H1 (cell line): ENCODE measurements at regions not wholly inside any gene's neighbourhood (a gene's known extent, or its start where the extent isn't known, plus 50 kb on each side); places are given as distances from the start of the nearest gene placed in this dataset.

Experiments used
- CTCF ChIA-PET: fragments of 300-600 bp; sonication (Branson Sonifier 250); formaldehyde crosslinking; loops from one replicate; lab custom pipeline; 2021; ENCODE audit not compliant: partially characterized antibody; lab: Charles Lee
- POLR2A ChIA-PET: fragments of 300-600 bp; sonication (Branson Sonifier 250); formaldehyde crosslinking; loops from one replicate; lab custom pipeline; 2021; ENCODE audit warnings: inconsistent platforms; ENCODE audit not compliant: partially characterized antibody; lab: Charles Lee
- DNase-seq, 2 experiments: peaks; one replicate each; pipeline versions ENCODE4 v3.0.0 to v3.0.0-alpha.2; 2010 to 2022; ENCODE audit warnings: low spot score in 2 of 2, low read depth in 1 of 2, mixed read lengths in 1 of 2
- FAIRE-seq: peaks from 2 replicates; lab custom pipeline; 2011; peaks lifted over from hg19 to GRCh38; lab: Jason Lieb, UNC
- H2AFZ ChIP-seq: 2 replicates; pipeline ENCODE4 v1.8.1; 2012; ENCODE audit warnings: low read length, inconsistent platforms
- H2AK5ac ChIP-seq: 2 replicates; pipeline ENCODE4 v1.6.1; 2013; ENCODE audit warnings: low read depth, low read length
- H2BK120ac ChIP-seq: replicated peaks from 2 replicates; pipeline ENCODE3; 2013; ENCODE audit warnings: low read depth, low read length, inconsistent platforms
- H2BK12ac ChIP-seq: 2 replicates; pipeline ENCODE4 v1.6.1; 2013; ENCODE audit warnings: low read depth, low read length
- H2BK15ac ChIP-seq: 2 replicates; pipeline ENCODE4 v1.6.1; 2013; ENCODE audit warnings: low read length
- H2BK20ac ChIP-seq: 2 replicates; pipeline ENCODE4 v1.6.1; 2013; ENCODE audit warnings: low read length
- H2BK5ac ChIP-seq: 2 replicates; pipeline ENCODE4 v1.6.1; 2013; ENCODE audit warnings: low read depth, low read length
- H3K14ac ChIP-seq: 2 replicates; pipeline ENCODE4 v1.6.1; 2013; ENCODE audit warnings: inconsistent platforms; ENCODE audit not compliant: insufficient read length
- H3K18ac ChIP-seq: 2 replicates; pipeline ENCODE4 v1.6.1; 2013; ENCODE audit warnings: low read length; ENCODE audit errors: extremely low read depth
- H3K23ac ChIP-seq: 2 replicates; pipeline ENCODE4 v1.6.1; 2013; ENCODE audit warnings: inconsistent platforms; ENCODE audit not compliant: insufficient read length
- H3K23me2 ChIP-seq: 2 replicates; pipeline ENCODE4 v1.6.1; 2013; ENCODE audit warnings: low read depth, low read length
- H3K27ac ChIP-seq: 2 replicates; pipeline ENCODE4 v1.6.1; 2011; ENCODE audit warnings: low read depth, low read length, inconsistent platforms
- H3K27me3 ChIP-seq, 4 experiments: replicated peaks in 1 of 4; 1 replicate in 1 of 4; 2 replicates in 3 of 4; pipeline versions ENCODE4 v1.6.1 to v1.8.1; 2011 to 2013; ENCODE audit warnings: low read length in 3 of 4, mild to moderate bottlenecking in 3 of 4, inconsistent platforms in 2 of 4, mixed read lengths in 2 of 4, moderate library complexity in 1 of 4; ENCODE audit not compliant: control insufficient read depth in 3 of 4, insufficient read depth in 3 of 4; ENCODE audit errors: extremely low read depth in 1 of 4
- H3K36me3 ChIP-seq, 4 experiments: 2 replicates each; pipeline versions ENCODE4 v1.6.1 to v1.8.1; 2011 to 2013; ENCODE audit warnings: mild to moderate bottlenecking in 4 of 4, low read length in 3 of 4, moderate library complexity in 2 of 4, control low read depth in 1 of 4, inconsistent platforms in 1 of 4; ENCODE audit not compliant: insufficient read depth in 4 of 4, control insufficient read depth in 2 of 4
- H3K4ac ChIP-seq: replicated peaks from 2 replicates; pipeline ENCODE3; 2013; ENCODE audit warnings: low read length, low read depth, mixed read lengths, inconsistent platforms; ENCODE audit not compliant: insufficient read length
- H3K4me1 ChIP-seq, 4 experiments: replicated peaks in 1 of 4; 1 replicate in 1 of 4; 2 replicates in 3 of 4; pipeline versions ENCODE4 v1.6.1 to v1.8.1; 2011 to 2013; ENCODE audit warnings: low read length in 3 of 4, inconsistent platforms in 2 of 4, mixed read lengths in 1 of 4; ENCODE audit not compliant: insufficient read depth in 4 of 4, control insufficient read depth in 3 of 4
- H3K4me2 ChIP-seq, 2 experiments: 2 replicates each; pipeline versions ENCODE4 v1.6.1 to v1.8.1; 2011 to 2013; ENCODE audit warnings: low read depth in 2 of 2, low read length in 2 of 2, control low read depth in 1 of 2, inconsistent platforms in 1 of 2, mild to moderate bottlenecking in 1 of 2; ENCODE audit not compliant: insufficient read depth in 1 of 2
- H3K4me3 ChIP-seq, 4 experiments: fragments of 200-600, 300-600 bp in 1 of 4; sonication (generic), shearing (Covaris generic), sonication (Bioruptor Twin) in 1 of 4; 2 replicates each; pipeline versions ENCODE4 v1.5.1 to v1.8.1; 2011 to 2016; ENCODE audit warnings: low read length in 4 of 4, low read depth in 3 of 4, control low read depth in 2 of 4, inconsistent platforms in 2 of 4, mild to moderate bottlenecking in 2 of 4, mixed read lengths in 1 of 4, moderate library complexity in 1 of 4; ENCODE audit not compliant: insufficient read depth in 2 of 4; ENCODE audit errors: extremely low read depth in 1 of 4
- H3K56ac ChIP-seq: replicated peaks from 2 replicates; pipeline ENCODE3; 2013; ENCODE audit warnings: low read depth, mild to moderate bottlenecking, mixed read lengths, low read length, inconsistent platforms; ENCODE audit not compliant: insufficient read length
- H3K79me1 ChIP-seq: 2 replicates; pipeline ENCODE4 v1.6.1; 2013; ENCODE audit warnings: low read depth, low read length, control low read depth
- H3K79me2 ChIP-seq, 2 experiments: 2 replicates each; pipeline versions ENCODE4 v1.6.1 to v1.8.1; 2012 to 2013; ENCODE audit warnings: low read length in 2 of 2, mild to moderate bottlenecking in 2 of 2, inconsistent platforms in 1 of 2; ENCODE audit not compliant: insufficient read depth in 2 of 2, control insufficient read depth in 1 of 2
- H3K9ac ChIP-seq, 4 experiments: replicated peaks in 1 of 4; 1 replicate in 1 of 4; 2 replicates in 3 of 4; pipeline versions ENCODE4 v1.6.1 to v1.8.1; 2011 to 2013; ENCODE audit warnings: low read depth in 3 of 4, low read length in 3 of 4, control low read depth in 2 of 4, mild to moderate bottlenecking in 2 of 4, moderate library complexity in 2 of 4, inconsistent platforms in 1 of 4; ENCODE audit errors: extremely low read depth in 1 of 4
- H3K9me3 ChIP-seq, 2 experiments: 2 replicates each; pipeline versions ENCODE4 v1.6.1 to v1.8.1; 2012 to 2013; ENCODE audit warnings: mild to moderate bottlenecking in 2 of 2, moderate library complexity in 2 of 2, control low read depth in 1 of 2, inconsistent platforms in 1 of 2, low read depth in 1 of 2, low read length in 1 of 2, mixed read lengths in 1 of 2; ENCODE audit not compliant: insufficient read depth in 2 of 2
- H4K20me1 ChIP-seq, 2 experiments: replicated peaks in 1 of 2; 2 replicates each; pipeline versions ENCODE3 to v1.8.1; 2011 to 2013; ENCODE audit warnings: inconsistent platforms in 2 of 2, low read length in 2 of 2, mild to moderate bottlenecking in 1 of 2; ENCODE audit not compliant: insufficient read depth in 2 of 2, control insufficient read depth in 1 of 2
- H4K5ac ChIP-seq: 2 replicates; pipeline ENCODE4 v1.6.1; 2013; ENCODE audit warnings: low read length, low read depth, mixed read lengths, inconsistent platforms; ENCODE audit not compliant: insufficient read length
- H4K8ac ChIP-seq: 2 replicates; pipeline ENCODE4 v1.8.0; 2013; ENCODE audit warnings: mild to moderate bottlenecking, moderate library complexity, low read length, inconsistent platforms; ENCODE audit not compliant: insufficient read depth; ENCODE audit errors: extremely low read depth
- H4K91ac ChIP-seq: replicated peaks from 2 replicates; pipeline ENCODE3; 2013; ENCODE audit warnings: low read length, mixed read lengths, inconsistent platforms; ENCODE audit not compliant: insufficient read length
- BRCA1 ChIP-seq: IDR thresholded peaks from 2 replicates; pipeline ENCODE4 v1.6.1; 2012; ENCODE audit warnings: low read depth, low read length, improper control_type of control experiment
- CBX8 ChIP-seq: fragments of 300-800, 300-1000 bp; sonication (generic); IDR thresholded peaks from 2 replicates; pipeline ENCODE4 v1.7.1; 2016; ENCODE audit warnings: low read depth, low read length, borderline replicate concordance
- CHD1 ChIP-seq: IDR thresholded peaks from 2 replicates; pipeline ENCODE4 v1.6.1; 2012; ENCODE audit warnings: low read depth, low read length, improper control_type of control experiment
- EGR1 ChIP-seq: IDR thresholded peaks from 2 replicates; pipeline ENCODE4 v1.6.1; 2011; ENCODE audit warnings: low read depth, low read length, borderline replicate concordance
- EZH2 ChIP-seq: fragments of 200-600 bp; sonication (generic); IDR thresholded peaks from 2 replicates; pipeline ENCODE4 v1.7.1; 2012; ENCODE audit warnings: low read depth, mild to moderate bottlenecking, moderate library complexity, low read length, inconsistent platforms; ENCODE audit not compliant: severe bottlenecking
- FOSL1 ChIP-seq: IDR thresholded peaks from 2 replicates; pipeline ENCODE4 v1.6.1; 2011; ENCODE audit warnings: mild to moderate bottlenecking, low read depth, low read length, moderate library complexity; ENCODE audit not compliant: insufficient read depth
- GTF2F1 ChIP-seq: IDR thresholded peaks from 2 replicates; pipeline ENCODE4 v1.6.1; 2012; ENCODE audit warnings: low read depth, low read length, improper control_type of control experiment, borderline replicate concordance
- HDAC6 ChIP-seq: IDR thresholded peaks from one replicate; pipeline ENCODE4 v1.7.1; 2012; ENCODE audit warnings: low read depth, mild to moderate bottlenecking, inconsistent platforms, low read length, moderate library complexity
- JUN ChIP-seq: IDR thresholded peaks from 2 replicates; pipeline ENCODE4 v1.6.1; 2011; ENCODE audit warnings: low read depth, mild to moderate bottlenecking, improper control_type of control experiment, low read length
- NRF1 ChIP-seq: IDR thresholded peaks from 2 replicates; pipeline ENCODE4 v1.6.1; 2011; ENCODE audit warnings: mild to moderate bottlenecking, low read depth, low read length, improper control_type of control experiment
- POU5F1 ChIP-seq: IDR thresholded peaks from 2 replicates; pipeline ENCODE4 v1.6.1; 2011; ENCODE audit warnings: low read depth, mild to moderate bottlenecking, low read length, moderate library complexity
- RFX5 ChIP-seq: IDR thresholded peaks from 2 replicates; pipeline ENCODE4 v1.6.1; 2011; ENCODE audit warnings: low read depth, low read length, improper control_type of control experiment, borderline replicate concordance
- SAP30 ChIP-seq: fragments of 300-600 bp; sonication (generic); IDR thresholded peaks from 2 replicates; pipeline ENCODE4 v1.7.1; 2012; ENCODE audit warnings: low read length, moderate library complexity, mild to moderate bottlenecking, inconsistent platforms; ENCODE audit not compliant: insufficient read depth, insufficient replicate concordance
- SIX5 ChIP-seq: IDR thresholded peaks from 2 replicates; pipeline ENCODE4 v1.6.1; 2011; ENCODE audit warnings: mild to moderate bottlenecking, low read depth, low read length
- TAF1 ChIP-seq: IDR thresholded peaks from 2 replicates; pipeline ENCODE4 v1.6.1; 2011; ENCODE audit warnings: mild to moderate bottlenecking, low read depth, low read length
- TAF7 ChIP-seq: optimal IDR thresholded peaks from 2 replicates; pipeline ENCODE3; 2011; ENCODE audit warnings: low read depth, mild to moderate bottlenecking, inconsistent platforms, low read length, moderate library complexity, borderline replicate concordance
- WGBS, 2 experiments: shearing (Covaris generic) in 1 of 2; methylation state at CpG; one replicate each; pipeline versions ENCODE4 v1.1.6 to v1.1.7; 2013 to 2015; ENCODE audit warnings: low lambda C conversion rate in 2 of 2, mixed read lengths in 2 of 2, inconsistent platforms in 1 of 2, low coverage in 1 of 2, missing lambda C conversion rate in 1 of 2; ENCODE audit not compliant: insufficient replicate concordance in 2 of 2, insufficient coverage in 1 of 2, insufficient read length in 1 of 2; ENCODE audit errors: extremely low coverage in 1 of 2, missing lambda C conversion rate in 1 of 2; 5-methylcytosine and 5-hydroxymethylcytosine counted together

DNA sequence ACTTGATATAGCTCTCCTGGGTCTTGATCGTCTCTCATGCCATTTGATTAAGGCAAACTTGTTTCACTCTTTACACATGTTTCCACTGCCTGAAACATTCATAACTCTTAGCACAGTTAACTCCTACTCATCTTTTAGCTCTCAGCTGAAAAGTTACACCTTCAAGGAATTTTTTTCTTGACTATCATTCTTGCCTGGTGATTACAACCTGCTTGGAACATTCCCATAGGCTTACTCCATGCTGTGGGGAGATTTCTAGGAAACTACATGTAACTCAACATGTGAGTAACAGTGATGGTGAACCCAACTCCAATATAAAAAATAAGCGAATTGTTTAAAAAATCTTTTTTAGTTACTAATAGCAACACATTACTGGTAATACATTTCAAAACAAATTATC, 224.1 kb upstream of the MPDZ start:
- Histone ChIP-seq H3K27ac (no peak overlapping the region), H2BK12ac (no peak overlapping the region)
- POLR2A ChIA-PET: interaction anchor here (1.7 kb wide), 1 partner anchor 10 kb away, joined by 4 read pairs; no protein-coding TSS in a partner anchor
- TF ChIP-seq BRCA1 (no peak), POU5F1 (no peak), TAF1 (no peak), CHD1 (no peak), CBX8 (no peak), JUN (no peak), RFX5 (no peak), TAF7 (no peak), NRF1 (no peak), EGR1 (no peak), FOSL1 (no peak), SIX5 (no peak), SAP30 (no peak), GTF2F1 (no peak), EZH2 (no peak), HDAC6 (no peak)

More for the DNA sequence above, 224.1 kb upstream of the MPDZ start:
- H2AFZ ChIP-seq: no peak overlapping the region
- no peak overlapping the region for H3K4me2 ChIP-seq
- DNase-seq: no peak
- no peak overlapping the region for H3K18ac ChIP-seq
- no peak overlapping the region for H2AK5ac ChIP-seq
- H3K23me2 ChIP-seq: no peaks in the 10 kb centered on the region
- H3K4ac ChIP-seq: no peak overlapping the region
- H3K79me1 ChIP-seq: no peaks in the 10 kb centered on the region
- no peak for FAIRE-seq
- no peak overlapping the region for H2BK15ac ChIP-seq
- H3K36me3 ChIP-seq: no peaks in the 10 kb centered on the region
- no peak overlapping the region for H2BK5ac ChIP-seq
- H2BK20ac ChIP-seq: no peak overlapping the region
- CTCF ChIA-PET: interaction anchor here (1.2 kb wide), 1 partner anchor 9 kb away, joined by 7 read pairs; no protein-coding TSS in a partner anchor
- 81% methylated on average over 2 of the region's 2 CpGs; no CpG with 5 or more reads in 1 of the 2 experiments for WGBS, 2 experiments
- H3K23ac ChIP-seq: no peak overlapping the region
- H3K4me1 ChIP-seq: no peaks in the 10 kb centered on the region
- H3K9ac ChIP-seq: no peak overlapping the region
- H3K9me3 ChIP-seq: no peaks in the 10 kb centered on the region
- no peak overlapping the region for H4K5ac ChIP-seq
- H3K79me2 ChIP-seq: no peaks in the 10 kb centered on the region
- no peak overlapping the region for H3K4me3 ChIP-seq
- no peaks in the 10 kb centered on the region for H4K20me1 ChIP-seq
- H3K56ac ChIP-seq: no peak overlapping the region
- H4K8ac ChIP-seq: no peak overlapping the region
- no peaks in the 10 kb centered on the region for H3K27me3 ChIP-seq
- no peak overlapping the region for H2BK120ac ChIP-seq
- H3K14ac ChIP-seq: no peak overlapping the region
- H4K91ac ChIP-seq: no peak overlapping the region
